HFFc6 (cell line): ENCODE measurements at regions not wholly inside any gene's neighbourhood (a gene's known extent, or its start where the extent isn't known, plus 50 kb on each side); places are given as distances from the start of the nearest gene placed in this dataset.
"Not testable (repeated sequence)": the region's sequence is repeated elsewhere in the genome, so short reads cannot be mapped to it uniquely, and the experiment has no call there.

Source experiments
- DNase-seq: peaks from one replicate; pipeline ENCODE4 v3.0.0-alpha.2; 2018
- H3K27ac Mint-ChIP-seq: 2 replicates; pipeline ENCODE4 v1.8.0; 2020; ENCODE audit warnings: mild to moderate bottlenecking, mixed read lengths
- H3K27me3 Mint-ChIP-seq: 2 replicates; pipeline ENCODE4 v1.8.0; 2021; ENCODE audit warnings: mild to moderate bottlenecking, moderate library complexity, mixed read lengths; ENCODE audit not compliant: insufficient read depth
- H3K36me3 Mint-ChIP-seq: 2 replicates; pipeline ENCODE4 v1.8.0; 2021; ENCODE audit warnings: low read depth, mixed read lengths
- H3K4me1 Mint-ChIP-seq: 2 replicates; pipeline ENCODE4 v1.8.0; 2020; ENCODE audit warnings: low read depth, mixed read lengths
- H3K4me3 Mint-ChIP-seq: 2 replicates; pipeline ENCODE4 v1.8.0; 2020; ENCODE audit warnings: mild to moderate bottlenecking, moderate library complexity, mixed read lengths
- H3K9me3 Mint-ChIP-seq: 2 replicates; pipeline ENCODE4 v1.8.0; 2020; ENCODE audit warnings: mild to moderate bottlenecking, mixed read lengths
- CTCF ChIP-seq: fragments of 200-600 bp; sonication (generic); IDR thresholded peaks from 2 replicates; pipeline ENCODE4 v1.5.0; 2021; ENCODE audit warnings: antibody characterized with exemption, mild to moderate bottlenecking

- Mint-ChIP-seq H3K36me3 (peaks cover 29% of the 10 kb centered on the region), H3K27ac (no peak overlapping the region), H3K9me3 (peaks cover 21% of the 10 kb centered on the region), H3K4me1 (peaks cover 53% of the 10 kb centered on the region), H3K27me3 (no peaks in the 10 kb centered on the region; the same call in none of the 2 replicates), H3K4me3 (no peak overlapping the region)
- no peak for TF ChIP-seq CTCF
- no peak for DNase-seq
These were observed 106.4 kb downstream of the MRPL14 start for GRCh38 chr6:44020664-44021425.

GRCh38 chr6:44020148-44020547 lies 107.1 kb downstream of the MRPL14 start:
- TF ChIP-seq CTCF, result no peak
- no peaks in the 10 kb centered on the region; the same call in none of the 2 replicates for H3K27me3 Mint-ChIP-seq

GRCh38 chr6:44017307-44017706 lies 109.9 kb downstream of the MRPL14 start:
- H3K4me3 Mint-ChIP-seq, DNase-seq, H3K27me3 Mint-ChIP-seq, H3K27ac Mint-ChIP-seq: not testable (repeated sequence)
- peaks cover 33% of the 10 kb centered on the region for H3K9me3 Mint-ChIP-seq
- peaks cover 37% of the 10 kb centered on the region for H3K4me1 Mint-ChIP-seq
- peaks cover 39% of the 10 kb centered on the region for H3K36me3 Mint-ChIP-seq

More at GRCh38 chr6:44020148-44020547, 107.1 kb downstream of the MRPL14 start:
- H3K4me1 Mint-ChIP-seq, result peaks cover 46% of the 10 kb centered on the region
- DNase-seq, result no peak
- H3K9me3 Mint-ChIP-seq, result peaks cover 21% of the 10 kb centered on the region
- no peak overlapping the region for H3K4me3 Mint-ChIP-seq
- peaks cover 29% of the 10 kb centered on the region for H3K36me3 Mint-ChIP-seq
- H3K27ac Mint-ChIP-seq, result no peak overlapping the region

- DNase-seq, result peak; percentile 12
- Mint-ChIP-seq H3K4me3 (no peak overlapping the region), H3K36me3 (peaks cover 41% of the 10 kb centered on the region), H3K27ac (no peak overlapping the region), H3K9me3 (peaks cover 37% of the 10 kb centered on the region), H3K27me3 (no peaks in the 10 kb centered on the region), H3K4me1 (peaks cover 40% of the 10 kb centered on the region)
- TF ChIP-seq CTCF, result no peak
These were observed 111.0 kb downstream of the MRPL14 start for GRCh38 chr6:44016131-44016870.

GRCh38 chr6:44012078-44012493 lies 115.2 kb downstream of the MRPL14 start:
- Mint-ChIP-seq H3K4me3 (peak overlapping the region; percentile 71), H3K27ac (peak overlapping the region; percentile 92), H3K36me3 (peaks cover 22% of the 10 kb centered on the region), H3K9me3 (peaks cover 21% of the 10 kb centered on the region), H3K4me1 (peaks cover 45% of the 10 kb centered on the region), H3K27me3 (peaks cover 1% of the 10 kb centered on the region; the same call in 1 of the 2 replicates)
- peak; percentile 91 for DNase-seq
- TF ChIP-seq CTCF, result no peak
